ENCODE measurements at regions not wholly inside any gene's neighbourhood (a gene's known extent, or its start where the extent isn't known, plus 50 kb on each side); places are given as distances from the start of the nearest gene placed in this dataset.

DNA sequence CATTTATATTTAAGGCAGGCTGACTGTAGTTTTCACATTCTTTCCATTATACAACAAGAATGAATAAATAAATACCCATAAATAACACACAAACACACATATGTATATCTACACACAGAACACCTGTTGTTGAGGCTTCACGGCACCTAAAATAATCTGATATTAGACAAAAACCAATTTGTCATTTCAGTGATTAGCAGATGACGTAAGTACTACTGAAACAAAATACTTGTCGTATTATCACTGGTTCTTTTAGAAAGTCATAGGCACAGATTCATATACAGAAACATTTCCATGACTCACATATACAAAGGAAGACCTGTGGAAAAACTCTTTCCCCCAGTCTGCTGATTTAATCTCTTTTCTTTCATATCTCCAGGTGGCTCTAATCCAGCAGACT, 1113.4 kb upstream of the FANCL start:
- H3K4me3 ChIP-seq, result no peak overlapping the region
- no peak for ATAC-seq
- intact Hi-C loops (cut with DNase I, micrococcal nuclease), result no loop called here

DNA sequence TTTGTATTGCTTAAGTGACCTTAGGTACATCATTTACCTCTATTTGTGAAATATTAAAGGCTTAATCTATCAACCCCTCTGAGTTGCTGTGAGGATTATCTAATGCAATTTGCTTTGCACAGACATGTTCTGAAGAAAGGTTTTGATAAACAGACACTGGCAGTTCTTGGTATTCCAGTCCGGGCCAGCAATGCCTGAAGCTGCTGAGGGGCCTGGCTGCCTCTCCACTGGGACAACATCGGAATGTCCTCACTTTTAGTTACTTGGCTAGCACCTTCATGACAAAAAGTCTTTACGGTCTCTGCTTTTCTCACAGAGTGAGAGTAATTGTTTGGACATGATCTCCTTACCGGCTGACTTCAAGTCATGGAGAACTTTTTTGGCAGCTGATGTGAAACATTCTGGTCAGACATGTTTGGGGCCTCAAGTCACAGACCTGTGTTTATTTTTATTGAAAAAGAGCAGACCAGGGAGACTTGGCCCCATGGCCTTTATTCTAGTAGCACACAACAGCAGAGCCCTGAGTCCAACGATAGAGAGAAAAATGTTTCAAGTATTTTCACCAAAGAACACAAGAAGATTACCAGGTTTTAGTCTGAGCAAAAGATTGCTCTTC, 1112.3 kb upstream of the FANCL start:
- H3K36me3 ChIP-seq (ENCODE audit: low read depth), result no peaks in the 10 kb centered on the region
- DNase-seq (no peak), ATAC-seq (no peak)
- peaks cover 2% of the 10 kb centered on the region for H3K9me3 ChIP-seq
- intact Hi-C loops (cut with DNase I, micrococcal nuclease), result no loop called here
- H3K4me1 ChIP-seq (ENCODE audit: low read depth), result no peaks in the 10 kb centered on the region
- H3K4me3 ChIP-seq, result no peak overlapping the region
- TF ChIP-seq CTCF (IDR thresholded peaks at IDR 0.05), result no peak

More for the DNA sequence above, 1113.4 kb upstream of the FANCL start:
- peaks cover 2% of the 10 kb centered on the region for H3K9me3 ChIP-seq
- no peak for DNase-seq
- no peaks in the 10 kb centered on the region for H3K36me3 ChIP-seq (ENCODE audit: low read depth)
- no peaks in the 10 kb centered on the region for H3K4me1 ChIP-seq (ENCODE audit: low read depth)
- TF ChIP-seq CTCF (IDR thresholded peaks at IDR 0.05), result no peak

- no peak for DNase-seq
- H3K9me3 ChIP-seq, result no peaks in the 10 kb centered on the region
- intact Hi-C loops (cut with DNase I, micrococcal nuclease), result no loop called here
- H3K4me3 ChIP-seq, result no peak overlapping the region
- H3K4me1 ChIP-seq (ENCODE audit: low read depth), result no peaks in the 10 kb centered on the region
- TF ChIP-seq CTCF (IDR thresholded peaks at IDR 0.05), result no peak
- H3K36me3 ChIP-seq (ENCODE audit: low read depth), result no peaks in the 10 kb centered on the region
- ATAC-seq, result no peak
These were observed 1101.0 kb upstream of the FANCL start for GRCh38 chr2:59342166-59342565.

- TF ChIP-seq CTCF (IDR thresholded peaks at IDR 0.05), result no peak
- no peaks in the 10 kb centered on the region for H3K36me3 ChIP-seq (ENCODE audit: low read depth)
- ATAC-seq (no peak), DNase-seq (no peak)
- no peaks in the 10 kb centered on the region for H3K4me1 ChIP-seq (ENCODE audit: low read depth)
- intact Hi-C loops (cut with DNase I, micrococcal nuclease), result no loop called here
- no peaks in the 10 kb centered on the region for H3K9me3 ChIP-seq
- no peak overlapping the region for H3K4me3 ChIP-seq
These were observed 1098.7 kb upstream of the FANCL start for GRCh38 chr2:59339837-59340207.

DNA sequence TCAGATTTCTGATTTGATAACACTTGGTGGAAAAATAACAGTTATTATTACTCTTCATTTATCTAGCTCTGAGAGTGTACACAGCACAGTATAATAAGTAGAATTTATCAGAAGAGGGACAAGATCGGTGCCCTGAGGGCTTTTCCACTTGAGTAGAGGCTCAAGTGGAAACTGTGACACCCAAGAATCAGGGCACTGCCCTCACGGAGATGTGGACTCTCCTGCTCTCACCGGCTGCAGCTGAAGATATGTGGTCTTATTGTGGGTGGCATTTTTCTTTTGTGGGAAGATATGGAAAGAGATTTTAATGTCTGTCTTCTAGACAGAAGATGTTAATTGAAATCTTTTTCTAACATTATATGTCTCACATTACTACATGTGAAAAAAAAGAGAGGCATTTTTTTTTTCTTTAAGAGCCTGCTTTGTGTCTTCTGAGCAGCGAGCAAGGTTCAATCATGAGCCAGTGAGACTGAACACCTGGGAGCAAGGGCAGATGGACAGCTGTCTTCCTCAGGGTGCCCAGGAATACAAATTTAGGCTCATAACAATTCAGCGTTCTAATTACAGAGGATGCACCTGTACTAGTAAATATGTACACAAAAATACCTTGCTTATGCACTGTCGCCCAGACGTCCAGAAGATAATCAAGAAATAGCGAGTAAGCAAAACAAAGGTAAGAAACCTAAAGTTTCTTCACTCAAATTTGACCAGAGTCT, 1098.2 kb upstream of the FANCL start:
- Histone ChIP-seq H3K4me3 (no peak overlapping the region), H3K4me1 (ENCODE audit: low read depth) (no peaks in the 10 kb centered on the region), H3K9me3 (no peaks in the 10 kb centered on the region), H3K36me3 (ENCODE audit: low read depth) (no peaks in the 10 kb centered on the region)
- ATAC-seq, result no peak
- intact Hi-C loops (cut with DNase I, micrococcal nuclease), result no loop called here
- no peak for TF ChIP-seq CTCF (IDR thresholded peaks at IDR 0.05)
- no peak for DNase-seq
